Sigmoid colon (tissue), 4 donors: ENCODE measurements at regions not wholly inside any gene's neighbourhood (a gene's known extent, or its start where the extent isn't known, plus 50 kb on each side); places are given as distances from the start of the nearest gene placed in this dataset.

Source experiments
- CTCF ChIP-seq, 4 experiments: fragments of 450-650 bp in 3 of 4; fragments of 200-600 bp in 1 of 4; IDR thresholded peaks; one replicate each; pipeline ENCODE4 v1.5.1; 2016 to 2019; ENCODE audit warnings: antibody characterized with exemption in 4 of 4, mild to moderate bottlenecking in 3 of 4, moderate library complexity in 2 of 4
- EP300 ChIP-seq, 4 donors: sonication (generic); formaldehyde crosslinking; IDR thresholded peaks; one replicate each; pipeline ENCODE4 v1.6.1; 2017; ENCODE audit warnings: antibody characterized with exemption in 4 of 4

- TF ChIP-seq CTCF (IDR thresholded peaks at IDR 0.05) (no peak), EP300 (IDR thresholded peaks at IDR 0.05) (no peak)
These were observed 94.3 kb upstream of the ADO start for GRCh38 chr10:62710182-62710581.
